Heart left ventricle (tissue), 16 donors: ENCODE measurements at regions not wholly inside any gene's neighbourhood (a gene's known extent, or its start where the extent isn't known, plus 50 kb on each side); places are given as distances from the start of the nearest gene placed in this dataset.

ENCODE experiments used
- ATAC-seq, 4 donors: fragments of 200-7000 bp; cut with Tn5 transposase; one replicate each; pipeline ENCODE4 v1.9.1; 2020 to 2022; ENCODE audit warnings: moderate library complexity in 4 of 4, mild to moderate bottlenecking in 3 of 4, moderate number of reproducible peaks in 1 of 4
- DNase-seq, 5 donors: peaks; one replicate each; pipeline ENCODE4 v3.0.0-alpha.2; 2020
- H3K27ac ChIP-seq, 12 donors: fragments of 200-600 bp; sonication (generic) in 4 of 12; one replicate each; pipeline versions ENCODE4 v1.5.0 to v1.8.0; 2016 to 2022; ENCODE audit warnings: mild to moderate bottlenecking in 2 of 12
- H3K27me3 ChIP-seq, 9 donors: fragments of 200-600 bp; sonication (generic) in 2 of 9; one replicate each; pipeline versions ENCODE4 v1.5.1 to v1.8.0; 2016 to 2022; ENCODE audit warnings: mild to moderate bottlenecking in 3 of 9
- H3K36me3 ChIP-seq, 9 donors: fragments of 200-600 bp; sonication (generic) in 2 of 9; one replicate each; pipeline versions ENCODE4 v1.5.0 to v1.8.0; 2018 to 2022; ENCODE audit warnings: mild to moderate bottlenecking in 2 of 9
- H3K4me1 ChIP-seq, 12 donors: fragments of 200-600 bp; sonication (generic) in 4 of 12; one replicate each; pipeline versions ENCODE4 v1.5.0 to v1.8.0; 2016 to 2022; ENCODE audit warnings: mild to moderate bottlenecking in 3 of 12
- H3K4me3 ChIP-seq, 12 donors: fragments of 200-600 bp; sonication (generic) in 4 of 12; one replicate each; pipeline versions ENCODE4 v1.5.0 to v1.8.0; 2017 to 2022; ENCODE audit warnings: mild to moderate bottlenecking in 9 of 12, moderate library complexity in 4 of 12
- H3K9me3 ChIP-seq, 12 donors: fragments of 200-600 bp; sonication (generic) in 4 of 12; one replicate each; pipeline versions ENCODE4 v1.5.0 to v1.8.0; 2016 to 2022; ENCODE audit warnings: mild to moderate bottlenecking in 1 of 12
- CTCF ChIP-seq, 12 donors: fragments of 200-600 bp; sonication (generic) in 4 of 12; IDR thresholded peaks; one replicate each; pipeline versions ENCODE4 v1.5.0 to v1.8.0; 2018 to 2022; ENCODE audit warnings: antibody characterized with exemption in 12 of 12, mild to moderate bottlenecking in 5 of 12
- POLR2A ChIP-seq, 2 donors: fragments of 450-650 bp; IDR thresholded peaks; one replicate each; pipeline ENCODE4 v1.6.1; 2017; ENCODE audit warnings: antibody characterized with exemption in 2 of 2, mild to moderate bottlenecking in 2 of 2, moderate library complexity in 2 of 2
- WGBS, 4 donors: extraction: QIAGEN DNeasy Blood & Tissue Kit in 2 of 4; methylation state at CpG; one replicate each; pipeline versions ENCODE4 v1.1.5 to v1.1.7; 2013 to 2018; 5-methylcytosine and 5-hydroxymethylcytosine counted together
- intact Hi-C, 10 donors: fragments of 100-400 bp; cut with DNase I; formaldehyde crosslinking; loops; one replicate each; pipeline versions ENCODE4 v1.11.1 to v1.14.2; 2022
- donor health status: ischemic (EF 13 %, LVEDD 7.1; RV severe dilation, severe dysfunction).
- donor health status: healthy with polysubstance abuse.
- donor health status: DM: no; HTN: yes; CAD: no.
- donor health status: DM: no; HTN: no; CAD: no.
- donor health status: ischemic (EF 25% LVEDD 6.9; RV normal size, moderate dysfunction).
- donor health status: ischemic (EF 25% LVEDD 5.7; RV mildly dilated, moderate dysfunction).
- donor health status: healthy.
- donor health status: DM: yes; HTN: yes; CAD: no.
- donor health status: ischemic (EF 35%, LVEDD 5.7; RV mildly dilated, moderate dysfunction).
- donor health status: nonischemic (EF 11% LVEDD 7.7; RV severe dilation, severe dysfunction).
- donor health status: DM: yes; HTN: yes; CAD: no.
- donor health status: PGD.
- donor health status: ischemic (EF 29% LVEDD 5.4; RV normal size, mild dysfunction).
- donor health status: nonischemic (EF 23%, LVEDD 6.1; RV moderate dilation, normal function).

- peaks cover 0 to 13% (median under 1%) of the 10 kb centered on the region in 12 donors for H3K4me1 ChIP-seq
- no peak overlapping the region for H3K27ac ChIP-seq
- intact Hi-C loops, result no loop called here
- ATAC-seq (no peak), DNase-seq (no peak)
- H3K27me3 ChIP-seq, result peaks cover 0 to 3% (median 0%) of the 10 kb centered on the region in 9 donors
- H3K4me3 ChIP-seq, result no peak overlapping the region
- 94 to 97% (median 95%) methylated on average over 1 of the region's 1 CpG for WGBS, 4 donors
- H3K9me3 ChIP-seq, result peaks cover 0 to 13% (median 0%) of the 10 kb centered on the region in 12 donors
- TF ChIP-seq CTCF (IDR thresholded peaks at IDR 0.05) (no peak), POLR2A (IDR thresholded peaks at IDR 0.05) (no peak)
- H3K36me3 ChIP-seq, result no peaks in the 10 kb centered on the region
Measured at GRCh38 chr3:193989186-193989585, 146.8 kb upstream of the HES1 start.

- 88 to 94% (median 93%) methylated on average over 14 of the region's 14 CpGs for WGBS, 4 donors
- no peak for TF ChIP-seq POLR2A (IDR thresholded peaks at IDR 0.05)
- TF ChIP-seq CTCF (IDR thresholded peaks at IDR 0.05), result no peak
- Histone ChIP-seq H3K27ac (no peak overlapping the region), H3K9me3 (peaks cover 0 to 13% (median 0%) of the 10 kb centered on the region in 12 donors), H3K4me3 (no peak overlapping the region), H3K36me3 (no peaks in the 10 kb centered on the region), H3K27me3 (peaks cover 0 to 7% (median 0%) of the 10 kb centered on the region in 9 donors), H3K4me1 (peaks cover 0 to 15% (median 5%) of the 10 kb centered on the region in 12 donors)
- DNase-seq (no peak), ATAC-seq (no peak)
- intact Hi-C loops, result no loop called here
Measured at GRCh38 chr3:193991666-193992424, 144.1 kb upstream of the HES1 start.

- no peaks in the 10 kb centered on the region for H3K36me3 ChIP-seq
- 84 to 91% (median 86%) methylated on average over 2 of the region's 2 CpGs for WGBS, 4 donors
- intact Hi-C loops, result no loop called here
- H3K27ac ChIP-seq, result no peak overlapping the region
- peaks cover 0 to 17% (median 9%) of the 10 kb centered on the region in 12 donors for H3K4me1 ChIP-seq
- no peak overlapping the region for H3K4me3 ChIP-seq
- no peak for DNase-seq
- peaks cover 0 to 13% (median 0%) of the 10 kb centered on the region in 12 donors for H3K9me3 ChIP-seq
- H3K27me3 ChIP-seq, result peaks cover 0 to 7% (median 0%) of the 10 kb centered on the region in 9 donors
- TF ChIP-seq CTCF (IDR thresholded peaks at IDR 0.05) (no peak), POLR2A (IDR thresholded peaks at IDR 0.05) (no peak)
- ATAC-seq, result no peak
Measured at GRCh38 chr3:193992425-193993037, 143.4 kb upstream of the HES1 start.

- Histone ChIP-seq H3K9me3 (no peaks in the 10 kb centered on the region), H3K27me3 (peaks cover 0 to 7% (median 0%) of the 10 kb centered on the region in 9 donors), H3K36me3 (no peaks in the 10 kb centered on the region), H3K4me3 (no peak overlapping the region), H3K27ac (no peak overlapping the region), H3K4me1 (peaks cover 0 to 28% (median 16%) of the 10 kb centered on the region in 12 donors)
- DNase-seq, result no peak
- TF ChIP-seq CTCF (IDR thresholded peaks at IDR 0.05), result no peak
- no peak for TF ChIP-seq POLR2A (IDR thresholded peaks at IDR 0.05)
- WGBS, 4 donors, result 63 to 77% (median 72%) methylated on average over 7 of the region's 7 CpGs
- ATAC-seq, result no peak
- intact Hi-C loops, result no loop called here
Measured at GRCh38 chr3:193996221-193996620, 139.7 kb upstream of the HES1 start.
